ENCODE measurements at regions not wholly inside any gene's neighbourhood (a gene's known extent, or its start where the extent isn't known, plus 50 kb on each side); places are given as distances from the start of the nearest gene placed in this dataset.

GRCh38 chr2:81734981-81735380 lies 1430.4 kb upstream of the LRRTM1 start:
- no peaks in the 10 kb centered on the region for H4K20me1 ChIP-seq (ENCODE audit: insufficient read depth, low read length)
- H3F3A ChIP-seq (ENCODE audit: insufficient read depth, low read length) = no peaks in the 10 kb centered on the region
- no peak overlapping the region for H3K4me3 ChIP-seq (ENCODE audit: low read depth, low read length, poor library complexity, severe bottlenecking)
- H3K36me3 ChIP-seq (ENCODE audit: insufficient read depth, low read length) = no peaks in the 10 kb centered on the region
- H3K27ac ChIP-seq (ENCODE audit: low read depth, low read length, poor library complexity, severe bottlenecking) = no peak overlapping the region
- H2AFZ ChIP-seq (ENCODE audit: low read length) = no peak overlapping the region
- no peak overlapping the region for H3K9ac ChIP-seq (ENCODE audit: low read length)
- no peaks in the 10 kb centered on the region for H3K4me1 ChIP-seq (ENCODE audit: insufficient read depth, low read length, severe bottlenecking)
- H3K4me2 ChIP-seq (ENCODE audit: low read length) = no peak overlapping the region
- no peaks in the 10 kb centered on the region for H3K79me2 ChIP-seq (ENCODE audit: insufficient read depth, low read length)
- no peaks in the 10 kb centered on the region for H3K27me3 ChIP-seq (ENCODE audit: insufficient read depth, low read length)
- H3K9me2 ChIP-seq (ENCODE audit: low read depth, low read length) = no peaks in the 10 kb centered on the region
- TF ChIP-seq EZH2 (IDR thresholded peaks at IDR 0.05; ENCODE audit: borderline replicate concordance, low read length) (no peak), CTCF (IDR thresholded peaks at IDR 0.05; ENCODE audit: low read length) (no peak)
- H3K9me3 ChIP-seq (ENCODE audit: low read length) = no peaks in the 10 kb centered on the region

- no peaks in the 10 kb centered on the region for H3F3A ChIP-seq (ENCODE audit: insufficient read depth, low read length)
- H3K9me3 ChIP-seq (ENCODE audit: low read length) = no peaks in the 10 kb centered on the region
- no peaks in the 10 kb centered on the region for H3K4me1 ChIP-seq (ENCODE audit: insufficient read depth, low read length, severe bottlenecking)
- H3K4me2 ChIP-seq (ENCODE audit: low read length) = no peak overlapping the region
- H3K9ac ChIP-seq (ENCODE audit: low read length) = no peak overlapping the region
- no peak overlapping the region for H3K4me3 ChIP-seq (ENCODE audit: low read depth, low read length, poor library complexity, severe bottlenecking)
- H3K79me2 ChIP-seq (ENCODE audit: insufficient read depth, low read length) = no peaks in the 10 kb centered on the region
- H2AFZ ChIP-seq (ENCODE audit: low read length) = no peak overlapping the region
- no peaks in the 10 kb centered on the region for H4K20me1 ChIP-seq (ENCODE audit: insufficient read depth, low read length)
- TF ChIP-seq EZH2 (IDR thresholded peaks at IDR 0.05; ENCODE audit: borderline replicate concordance, low read length) (no peak), CTCF (IDR thresholded peaks at IDR 0.05; ENCODE audit: low read length) (no peak)
- no peak overlapping the region for H3K27ac ChIP-seq (ENCODE audit: low read depth, low read length, poor library complexity, severe bottlenecking)
- no peaks in the 10 kb centered on the region for H3K27me3 ChIP-seq (ENCODE audit: insufficient read depth, low read length)
- no peaks in the 10 kb centered on the region for H3K36me3 ChIP-seq (ENCODE audit: insufficient read depth, low read length)
- no peaks in the 10 kb centered on the region for H3K9me2 ChIP-seq (ENCODE audit: low read depth, low read length)
Observed at GRCh38 chr2:81714817-81715216, 1410.3 kb upstream of the LRRTM1 start.

GRCh38 chr2:81706856-81707255 lies 1402.3 kb upstream of the LRRTM1 start:
- Histone ChIP-seq H3K79me2 (ENCODE audit: insufficient read depth, low read length) (no peaks in the 10 kb centered on the region), H4K20me1 (ENCODE audit: insufficient read depth, low read length) (no peaks in the 10 kb centered on the region), H3K4me3 (ENCODE audit: low read depth, low read length, poor library complexity, severe bottlenecking) (no peak overlapping the region), H3K9me2 (ENCODE audit: low read depth, low read length) (no peaks in the 10 kb centered on the region), H3F3A (ENCODE audit: insufficient read depth, low read length) (no peaks in the 10 kb centered on the region), H3K9me3 (ENCODE audit: low read length) (no peaks in the 10 kb centered on the region), H3K27me3 (ENCODE audit: insufficient read depth, low read length) (no peaks in the 10 kb centered on the region), H3K27ac (ENCODE audit: low read depth, low read length, poor library complexity, severe bottlenecking) (no peak overlapping the region), H2AFZ (ENCODE audit: low read length) (no peak overlapping the region), H3K36me3 (ENCODE audit: insufficient read depth, low read length) (no peaks in the 10 kb centered on the region), H3K4me1 (ENCODE audit: insufficient read depth, low read length, severe bottlenecking) (no peaks in the 10 kb centered on the region), H3K9ac (ENCODE audit: low read length) (no peak overlapping the region), H3K4me2 (ENCODE audit: low read length) (no peak overlapping the region)
- no peak for TF ChIP-seq EZH2 (IDR thresholded peaks at IDR 0.05; ENCODE audit: borderline replicate concordance, low read length)
- TF ChIP-seq CTCF (IDR thresholded peaks at IDR 0.05; ENCODE audit: low read length) = no peak
